BJ (cell line): ENCODE measurements at regions not wholly inside any gene's neighbourhood (a gene's known extent, or its start where the extent isn't known, plus 50 kb on each side); places are given as distances from the start of the nearest gene placed in this dataset.

ENCODE experiments used
- CTCF ChIA-PET: fragments of 350-600 bp; formaldehyde crosslinking; extraction: SDS; loops from one replicate; lab custom pipeline; 2021; ENCODE audit warnings: antibody characterized with exemption, inconsistent platforms; lab: Yijun Ruan, JAX
- POLR2A ChIA-PET: fragments of 300-600 bp; sonication (Branson Sonifier 250); formaldehyde crosslinking; extraction: SDS; loops from one replicate; lab custom pipeline; 2021; ENCODE audit warnings: antibody characterized with exemption; lab: Charles Lee
- DNase-seq: peaks from one replicate; pipeline ENCODE4 v3.0.0-alpha.2; 2011; ENCODE audit warnings: low read depth
- H3K27me3 ChIP-seq: 2 replicates; pipeline ENCODE4 v1.6.0; 2011; ENCODE audit warnings: low read length; ENCODE audit not compliant: control insufficient read depth, insufficient read depth
- H3K36me3 ChIP-seq: 2 replicates; pipeline ENCODE4 v1.5.1; 2011; ENCODE audit warnings: low read length; ENCODE audit not compliant: control insufficient read depth, insufficient read depth
- H3K4me3 ChIP-seq: 2 replicates; pipeline ENCODE4 v1.5.1; 2011; ENCODE audit warnings: low read depth, mild to moderate bottlenecking, control low read depth, low read length
- TF ChIP-seq, protein P1 (sequence below): IDR thresholded peaks from 2 replicates; pipeline ENCODE4 v1.5.1; 2011; ENCODE audit warnings: low read depth, mild to moderate bottlenecking, control low read depth, inconsistent platforms, low read length, moderate library complexity; ENCODE audit not compliant: insufficient read depth

DNA sequence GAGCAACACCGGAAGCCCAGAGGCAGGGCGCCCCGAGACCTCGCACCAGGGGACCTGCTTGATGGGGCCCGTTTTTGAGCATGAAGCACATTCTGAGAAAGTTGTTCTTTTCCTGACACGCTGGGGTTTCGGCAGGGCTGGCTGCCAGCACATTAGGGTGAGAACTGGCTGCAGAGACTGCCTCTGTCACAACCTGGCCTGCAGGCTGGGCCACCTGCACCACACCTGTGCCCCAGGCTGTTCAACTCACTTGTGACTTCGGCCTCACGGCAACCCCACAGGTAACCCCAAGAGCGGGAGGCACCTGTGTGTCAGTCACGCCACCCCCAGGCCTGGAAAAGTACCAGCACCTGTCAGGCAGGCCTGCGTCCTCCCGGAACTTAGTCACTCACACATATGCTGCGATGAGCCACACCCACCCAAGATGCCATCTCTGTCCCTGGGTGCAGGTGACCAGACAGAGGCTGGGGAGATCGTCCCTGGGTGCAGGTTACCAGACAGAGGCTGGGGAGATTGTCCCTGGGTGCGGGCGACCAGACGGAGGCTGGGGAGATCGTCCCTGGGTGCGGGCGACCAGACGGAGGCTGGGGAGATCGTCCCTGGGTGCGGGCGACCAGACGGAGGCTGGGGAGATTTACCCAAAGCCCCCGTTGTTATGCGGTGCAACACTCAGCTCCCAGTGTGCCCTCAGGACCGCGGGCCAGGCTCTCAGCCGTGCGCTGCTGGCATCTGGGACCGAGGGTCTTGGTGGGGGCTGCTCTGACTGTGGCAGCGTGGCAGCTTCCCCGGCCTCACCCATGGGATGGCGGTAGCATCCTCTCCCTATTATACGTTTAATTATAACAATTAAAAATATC, 82.5 kb upstream of the BHLHE23 start:
- Histone ChIP-seq H3K36me3 (no peaks in the 10 kb centered on the region), H3K27me3 (peaks cover under 1% of the 10 kb centered on the region), H3K4me3 (no peak overlapping the region)
- no peak for DNase-seq
- POLR2A ChIA-PET, result no interaction called here
- TF ChIP-seq, protein P1, sequence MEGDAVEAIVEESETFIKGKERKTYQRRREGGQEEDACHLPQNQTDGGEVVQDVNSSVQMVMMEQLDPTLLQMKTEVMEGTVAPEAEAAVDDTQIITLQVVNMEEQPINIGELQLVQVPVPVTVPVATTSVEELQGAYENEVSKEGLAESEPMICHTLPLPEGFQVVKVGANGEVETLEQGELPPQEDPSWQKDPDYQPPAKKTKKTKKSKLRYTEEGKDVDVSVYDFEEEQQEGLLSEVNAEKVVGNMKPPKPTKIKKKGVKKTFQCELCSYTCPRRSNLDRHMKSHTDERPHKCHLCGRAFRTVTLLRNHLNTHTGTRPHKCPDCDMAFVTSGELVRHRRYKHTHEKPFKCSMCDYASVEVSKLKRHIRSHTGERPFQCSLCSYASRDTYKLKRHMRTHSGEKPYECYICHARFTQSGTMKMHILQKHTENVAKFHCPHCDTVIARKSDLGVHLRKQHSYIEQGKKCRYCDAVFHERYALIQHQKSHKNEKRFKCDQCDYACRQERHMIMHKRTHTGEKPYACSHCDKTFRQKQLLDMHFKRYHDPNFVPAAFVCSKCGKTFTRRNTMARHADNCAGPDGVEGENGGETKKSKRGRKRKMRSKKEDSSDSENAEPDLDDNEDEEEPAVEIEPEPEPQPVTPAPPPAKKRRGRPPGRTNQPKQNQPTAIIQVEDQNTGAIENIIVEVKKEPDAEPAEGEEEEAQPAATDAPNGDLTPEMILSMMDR, result no peak
- CTCF ChIA-PET, result no interaction called here

DNA sequence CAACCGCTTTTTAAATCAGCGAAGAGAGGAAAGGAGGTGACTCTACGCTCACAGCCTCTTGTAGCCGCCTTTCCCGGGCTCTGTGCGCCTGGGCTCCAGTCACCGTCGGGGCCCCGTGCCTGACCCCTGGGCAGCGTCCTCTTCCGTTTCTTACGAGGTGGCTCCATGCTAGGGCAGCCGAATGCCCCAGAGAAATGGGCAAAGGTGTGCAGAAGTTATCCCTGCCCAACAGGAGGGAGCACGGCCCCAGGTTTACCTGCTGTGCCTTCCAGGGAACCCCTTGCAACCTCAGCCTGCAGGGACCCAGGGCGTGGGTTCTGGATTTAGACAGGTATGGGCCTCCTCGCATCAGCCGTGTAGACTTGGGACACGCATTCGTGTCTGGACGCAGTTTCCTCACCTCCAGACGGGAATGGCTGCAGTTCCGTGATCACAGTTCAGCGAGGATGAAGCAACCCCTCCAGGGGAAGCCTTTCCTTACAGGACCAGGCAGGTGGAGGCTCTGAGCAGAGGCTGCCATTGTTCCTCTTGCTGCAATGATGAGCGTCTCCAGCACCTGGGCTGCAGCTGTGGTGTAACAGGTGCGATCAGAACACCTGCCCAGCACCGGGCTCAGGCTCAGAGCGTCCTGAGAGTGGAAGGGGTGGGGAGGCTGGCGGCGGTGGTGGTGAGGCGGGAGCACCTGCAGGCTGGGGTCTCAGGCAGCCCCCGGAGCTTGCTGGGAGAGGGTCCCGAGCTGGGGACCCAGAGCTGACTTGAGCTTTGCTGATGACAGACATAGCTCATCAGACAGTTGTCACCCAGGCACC, 81.3 kb upstream of the BHLHE23 start:
- ChIA-PET CTCF (no interaction called here), POLR2A (no interaction called here)
- H3K4me3 ChIP-seq, result no peak overlapping the region
- DNase-seq, result no peak
- TF ChIP-seq, protein P1, result no peak
- no peaks in the 10 kb centered on the region for H3K36me3 ChIP-seq
- no peaks in the 10 kb centered on the region; the same call in 1 of the 2 replicates for H3K27me3 ChIP-seq

DNA sequence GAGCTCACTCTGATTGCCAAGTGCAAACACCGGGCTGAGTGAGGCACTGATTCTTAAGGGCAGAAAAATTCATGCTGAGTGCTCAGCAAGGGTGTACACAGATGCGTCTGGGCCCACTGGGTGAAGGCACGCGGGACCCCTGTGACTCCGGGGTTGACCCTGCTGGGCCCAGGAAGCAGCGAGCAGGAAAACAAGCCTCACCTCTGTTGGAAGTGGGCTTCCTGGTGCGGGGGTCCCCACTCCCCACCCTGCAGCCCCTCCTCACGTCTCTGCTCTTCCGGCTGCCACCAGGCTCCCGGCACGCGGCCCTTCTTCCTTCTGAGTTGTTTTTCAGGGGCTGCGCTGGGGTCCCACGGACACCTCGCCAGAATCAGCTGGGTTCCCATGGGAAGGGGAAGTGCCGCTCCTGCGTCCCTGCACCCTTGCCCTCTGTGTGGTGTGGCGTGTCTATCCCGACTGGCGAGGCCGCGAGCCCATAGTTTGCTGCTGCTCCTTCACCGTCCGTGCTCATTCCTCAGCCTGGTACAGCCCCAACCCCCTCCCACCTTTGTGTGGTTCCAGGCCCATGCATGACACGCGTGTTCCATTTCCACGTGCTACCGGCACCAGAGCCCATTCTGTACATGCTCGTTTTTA, 80.6 kb upstream of the BHLHE23 start:
- TF ChIP-seq, protein P1, result no peak
- no peaks in the 10 kb centered on the region for H3K27me3 ChIP-seq
- POLR2A ChIA-PET, result no interaction called here

DNA sequence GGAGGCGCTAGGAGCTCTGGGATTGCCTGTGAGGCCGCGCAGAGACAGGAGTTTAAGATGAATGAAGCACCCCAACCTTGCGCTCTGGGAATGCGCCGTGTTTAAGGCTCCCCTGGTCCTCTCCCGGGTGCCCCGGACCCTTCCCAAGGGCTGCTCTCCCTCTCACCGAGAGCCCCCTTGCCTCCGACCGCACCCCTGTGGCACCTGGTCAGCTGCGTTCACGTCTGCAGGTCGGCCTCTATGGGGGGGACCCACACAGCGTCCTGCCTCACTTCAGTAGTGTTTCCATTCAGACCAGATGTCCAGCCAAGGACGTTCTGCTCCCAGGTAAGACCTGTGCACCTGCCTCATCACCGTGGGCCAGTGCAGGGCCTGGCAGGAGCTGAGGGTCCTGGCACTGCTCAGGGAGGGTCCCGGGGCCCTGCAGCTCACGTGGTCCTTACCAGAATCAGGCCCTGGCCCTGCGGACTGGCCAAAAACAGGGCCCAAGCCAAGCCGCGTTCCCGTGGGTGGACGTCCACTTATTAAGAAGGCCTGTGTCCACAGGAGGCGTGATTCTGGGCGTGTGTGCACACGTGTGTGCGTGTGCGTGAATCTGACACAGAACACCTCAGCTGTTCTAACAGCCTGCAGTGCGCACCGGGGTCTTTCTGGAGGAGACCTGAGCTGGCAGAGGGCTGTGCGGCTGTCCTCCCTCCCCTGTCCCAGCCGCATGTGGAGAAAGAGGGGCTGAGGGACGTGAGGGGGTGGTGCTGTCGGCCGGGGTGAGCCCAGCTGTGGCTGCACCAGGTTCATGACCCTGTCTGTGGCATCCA, 79.9 kb upstream of the BHLHE23 start:
- no peaks in the 10 kb centered on the region for H3K27me3 ChIP-seq
- ChIA-PET CTCF (no interaction called here), POLR2A (no interaction called here)
- no peak overlapping the region for H3K4me3 ChIP-seq
- TF ChIP-seq, protein P1, result no peak
- no peaks in the 10 kb centered on the region for H3K36me3 ChIP-seq
- no peak for DNase-seq

More for the DNA sequence above, 80.6 kb upstream of the BHLHE23 start:
- Histone ChIP-seq H3K4me3 (no peak overlapping the region), H3K36me3 (no peaks in the 10 kb centered on the region)
- no peak for DNase-seq
- CTCF ChIA-PET, result no interaction called here
